T-cell (primary cell): ENCODE measurements at regions not wholly inside any gene's neighbourhood (a gene's known extent, or its start where the extent isn't known, plus 50 kb on each side); places are given as distances from the start of the nearest gene placed in this dataset.

ENCODE experiments used
- ATAC-seq, 4 experiments: fragments of 200-7000 bp in 3 of 4; fragments of 150-1000 bp in 1 of 4; cut with Tn5 transposase; replicated peaks in 1 of 4; 1 replicate in 3 of 4; 2 replicates in 1 of 4; pipeline ENCODE4 v1.10.0; 2021; ENCODE audit warnings: moderate library complexity in 3 of 4, mild to moderate bottlenecking in 2 of 4, moderate number of reproducible peaks in 1 of 4
- CTCF ChIA-PET, 2 donors: fragments of 300-600 bp; sonication (Branson Sonifier 250); formaldehyde crosslinking; loops; one replicate each; lab custom pipeline; 2022; ENCODE audit warnings: antibody characterized with exemption in 2 of 2; lab: Charles Lee
- POLR2A ChIA-PET, 2 donors: fragments of 300-600 bp; sonication (Branson Sonifier 250); formaldehyde crosslinking; loops; one replicate each; lab custom pipeline; 2022; ENCODE audit warnings: antibody characterized with exemption in 2 of 2; lab: Charles Lee
- DNase-seq, 35 experiments: peaks; one replicate each; pipeline versions ENCODE4 v3.0.0 to v3.0.0-alpha.2; 2013 to 2023
- H3K27ac ChIP-seq: one replicate; pipeline ENCODE4 v1.5.1; 2013; ENCODE audit warnings: low read length
- H3K27me3 ChIP-seq, 2 experiments: replicated peaks in 1 of 2; 1 replicate in 1 of 2; 2 replicates in 1 of 2; pipeline versions ENCODE4 v1.6.1 to v1.7.0; 2013; ENCODE audit warnings: low read length in 1 of 2, mixed read lengths in 1 of 2; ENCODE audit not compliant: control insufficient read depth in 2 of 2, insufficient read depth in 2 of 2; ENCODE audit errors: extremely low read depth in 1 of 2
- H3K36me3 ChIP-seq, 2 donors: 1 replicate in 1 of 2; 2 replicates in 1 of 2; pipeline versions ENCODE4 v1.6.1 to v1.7.0; 2013; ENCODE audit warnings: low read length in 1 of 2; ENCODE audit not compliant: control insufficient read depth in 2 of 2, insufficient read depth in 1 of 2; ENCODE audit errors: extremely low read depth in 1 of 2
- H3K4me1 ChIP-seq, 2 experiments: 1 replicate in 1 of 2; 2 replicates in 1 of 2; pipeline versions ENCODE4 v1.6.1 to v1.7.0; 2013; ENCODE audit warnings: low read length in 2 of 2, mixed read lengths in 1 of 2; ENCODE audit not compliant: insufficient read depth in 2 of 2, control insufficient read depth in 1 of 2; ENCODE audit errors: extremely low read depth in 1 of 2
- H3K4me3 ChIP-seq, 2 donors: 1 replicate in 1 of 2; 2 replicates in 1 of 2; pipeline versions ENCODE4 v1.5.1 to v1.7.0; 2013; ENCODE audit warnings: mild to moderate bottlenecking in 2 of 2, low read length in 1 of 2, moderate library complexity in 1 of 2; ENCODE audit not compliant: control insufficient read depth in 1 of 2; ENCODE audit errors: extremely low read depth in 1 of 2
- H3K9me3 ChIP-seq: 2 replicates; pipeline ENCODE4 v1.7.0; 2013
- H3K27ac Mint-ChIP-seq, 2 donors: one replicate each; pipeline ENCODE4 v1.8.0; 2020 to 2021; ENCODE audit warnings: mild to moderate bottlenecking in 2 of 2, mixed read lengths in 2 of 2
- H3K27me3 Mint-ChIP-seq, 2 donors: one replicate each; pipeline ENCODE4 v1.8.0; 2021 to 2022; ENCODE audit warnings: mixed read lengths in 2 of 2
- H3K36me3 Mint-ChIP-seq: one replicate; pipeline ENCODE4 v1.8.0; 2021; ENCODE audit warnings: mixed read lengths
- H3K4me1 Mint-ChIP-seq, 3 donors: one replicate each; pipeline ENCODE4 v1.8.0; 2020 to 2022; ENCODE audit warnings: mixed read lengths in 3 of 3, mild to moderate bottlenecking in 1 of 3
- H3K4me3 Mint-ChIP-seq, 3 donors: one replicate each; pipeline ENCODE4 v1.8.0; 2020 to 2022; ENCODE audit warnings: mild to moderate bottlenecking in 3 of 3, mixed read lengths in 3 of 3, moderate library complexity in 3 of 3
- H3K9me3 Mint-ChIP-seq, 3 donors: one replicate each; pipeline ENCODE4 v1.8.0; 2020 to 2022; ENCODE audit warnings: mixed read lengths in 3 of 3
- WGBS: methylation state at CpG from one replicate; pipeline ENCODE4 v1.1.5; 2013; ENCODE audit warnings: missing lambda C conversion rate; ENCODE audit not compliant: insufficient coverage; 5-methylcytosine and 5-hydroxymethylcytosine counted together

GRCh38 chr6:40054602-40055001 lies 120.3 kb upstream of the MOCS1 start:
- Mint-ChIP-seq H3K36me3 (no peaks in the 10 kb centered on the region), H3K27me3 (peaks cover 3 to 19% of the 10 kb centered on the region in 2 donors), H3K4me1 (no peaks in the 10 kb centered on the region), H3K4me3 (no peak overlapping the region), H3K9me3 (peaks cover 0 to 3% (median 1%) of the 10 kb centered on the region in 3 donors), H3K27ac (no peak overlapping the region)
- peaks cover 0 to 16% of the 10 kb centered on the region in 2 experiments for H3K27me3 ChIP-seq
- no peaks in the 10 kb centered on the region for H3K9me3 ChIP-seq
- DNase-seq (no peak), ATAC-seq (no peak)
- CTCF ChIA-PET: no interaction called here
- POLR2A ChIA-PET: no interaction called here
- H3K27ac ChIP-seq: no peak overlapping the region
- H3K4me3 ChIP-seq: no peak overlapping the region
- H3K4me1 ChIP-seq: no peaks in the 10 kb centered on the region
- no peaks in the 10 kb centered on the region for H3K36me3 ChIP-seq

- H3K9me3 Mint-ChIP-seq: peaks cover 0 to 3% (median 1%) of the 10 kb centered on the region in 3 donors
- 50% methylated on average over 2 of the region's 2 CpGs for WGBS
Measured at GRCh38 chr6:40054186-40054585, 119.9 kb upstream of the MOCS1 start.

GRCh38 chr6:40049128-40049527 lies 114.9 kb upstream of the MOCS1 start:
- no peaks in the 10 kb centered on the region for H3K4me1 ChIP-seq
- WGBS: 94% methylated on average over 2 of the region's 4 CpGs
- POLR2A ChIA-PET: no interaction called here
- Mint-ChIP-seq H3K27ac (no peak overlapping the region), H3K4me3 (no peak overlapping the region), H3K27me3 (peaks cover 3 to 17% of the 10 kb centered on the region in 2 donors), H3K9me3 (peaks cover 0 to 4% (median 1%) of the 10 kb centered on the region in 3 donors), H3K4me1 (no peaks in the 10 kb centered on the region), H3K36me3 (no peaks in the 10 kb centered on the region)
- no peak for DNase-seq
- H3K36me3 ChIP-seq: no peaks in the 10 kb centered on the region
- no peak overlapping the region for H3K27ac ChIP-seq
- CTCF ChIA-PET: no interaction called here
- ATAC-seq: no peak
- H3K4me3 ChIP-seq: no peak overlapping the region
- no peaks in the 10 kb centered on the region for H3K27me3 ChIP-seq
- H3K9me3 ChIP-seq: no peaks in the 10 kb centered on the region

More at GRCh38 chr6:40054186-40054585, 119.9 kb upstream of the MOCS1 start:
- H3K27ac Mint-ChIP-seq: no peak overlapping the region
- DNase-seq: no peak
- H3K27ac ChIP-seq: no peak overlapping the region
- no peaks in the 10 kb centered on the region for H3K36me3 ChIP-seq
- ATAC-seq: no peak
- ChIA-PET CTCF (no interaction called here), POLR2A (no interaction called here)
- no peak overlapping the region for H3K4me3 Mint-ChIP-seq
- H3K9me3 ChIP-seq: no peaks in the 10 kb centered on the region
- peaks cover 0 to 16% of the 10 kb centered on the region in 2 experiments for H3K27me3 ChIP-seq
- no peak overlapping the region for H3K4me3 ChIP-seq
- H3K27me3 Mint-ChIP-seq: peaks cover 3 to 21% of the 10 kb centered on the region in 2 donors
- H3K4me1 ChIP-seq: no peaks in the 10 kb centered on the region
- H3K4me1 Mint-ChIP-seq: no peaks in the 10 kb centered on the region
- H3K36me3 Mint-ChIP-seq: no peaks in the 10 kb centered on the region

GRCh38 chr6:40044196-40044595 lies 109.9 kb upstream of the MOCS1 start:
- DNase-seq (no peak), ATAC-seq (no peak)
- Mint-ChIP-seq H3K27me3 (peaks cover 2 to 12% of the 10 kb centered on the region in 2 donors), H3K4me1 (no peaks in the 10 kb centered on the region), H3K9me3 (peaks cover 0 to 16% (median 8%) of the 10 kb centered on the region in 3 donors), H3K27ac (no peak overlapping the region), H3K4me3 (no peak overlapping the region), H3K36me3 (no peaks in the 10 kb centered on the region)
- Histone ChIP-seq H3K27me3 (peaks cover 0 to 12% of the 10 kb centered on the region in 2 experiments), H3K9me3 (no peaks in the 10 kb centered on the region), H3K36me3 (no peaks in the 10 kb centered on the region), H3K4me1 (no peaks in the 10 kb centered on the region), H3K27ac (no peak overlapping the region), H3K4me3 (no peak overlapping the region)
- ChIA-PET POLR2A (no interaction called here), CTCF (no interaction called here)
- WGBS: no CpG with 5 or more reads among the region's 1 CpG

- Mint-ChIP-seq H3K4me1 (no peaks in the 10 kb centered on the region), H3K36me3 (no peaks in the 10 kb centered on the region), H3K27ac (no peak overlapping the region), H3K27me3 (peaks cover 2 to 12% of the 10 kb centered on the region in 2 donors), H3K9me3 (peaks cover 0 to 16% (median 8%) of the 10 kb centered on the region in 3 donors), H3K4me3 (no peak overlapping the region)
- DNase-seq (no peak), ATAC-seq (no peak)
- no peaks in the 10 kb centered on the region for H3K9me3 ChIP-seq
- POLR2A ChIA-PET: no interaction called here
- CTCF ChIA-PET: no interaction called here
- no peak overlapping the region for H3K27ac ChIP-seq
- peaks cover 0 to 19% of the 10 kb centered on the region in 2 experiments for H3K27me3 ChIP-seq
- H3K4me1 ChIP-seq: no peaks in the 10 kb centered on the region
- no peak overlapping the region for H3K4me3 ChIP-seq
- H3K36me3 ChIP-seq: no peaks in the 10 kb centered on the region
Measured at GRCh38 chr6:40042232-40042631, 108.0 kb upstream of the MOCS1 start.

GRCh38 chr6:40039042-40039441 lies 104.8 kb upstream of the MOCS1 start:
- H3K4me3 ChIP-seq: no peak overlapping the region
- Mint-ChIP-seq H3K4me3 (no peak overlapping the region), H3K27me3 (peaks cover 2 to 12% of the 10 kb centered on the region in 2 donors), H3K27ac (no peak overlapping the region), H3K4me1 (no peaks in the 10 kb centered on the region), H3K9me3 (peaks cover 0 to 12% (median 8%) of the 10 kb centered on the region in 3 donors), H3K36me3 (no peaks in the 10 kb centered on the region)
- H3K27ac ChIP-seq: no peak overlapping the region
- CTCF ChIA-PET: no interaction called here
- no peaks in the 10 kb centered on the region for H3K9me3 ChIP-seq
- no peaks in the 10 kb centered on the region for H3K4me1 ChIP-seq
- POLR2A ChIA-PET: no interaction called here
- peaks cover 0 to 19% of the 10 kb centered on the region in 2 experiments for H3K27me3 ChIP-seq
- ATAC-seq: no peak
- DNase-seq: no peak
- no CpG with 5 or more reads among the region's 3 CpGs for WGBS
- no peaks in the 10 kb centered on the region for H3K36me3 ChIP-seq

- H3K36me3 ChIP-seq: no peaks in the 10 kb centered on the region
- ATAC-seq (no peak), DNase-seq (no peak)
- peaks cover 0 to 19% of the 10 kb centered on the region in 2 experiments for H3K27me3 ChIP-seq
- Mint-ChIP-seq H3K27ac (no peak overlapping the region), H3K36me3 (no peaks in the 10 kb centered on the region), H3K9me3 (peaks cover 0 to 12% (median 8%) of the 10 kb centered on the region in 3 donors), H3K4me3 (no peak overlapping the region), H3K27me3 (peaks cover 2 to 12% of the 10 kb centered on the region in 2 donors), H3K4me1 (no peaks in the 10 kb centered on the region)
- H3K27ac ChIP-seq: no peak overlapping the region
- POLR2A ChIA-PET: no interaction called here
- H3K4me1 ChIP-seq: no peaks in the 10 kb centered on the region
- H3K9me3 ChIP-seq: no peaks in the 10 kb centered on the region
- CTCF ChIA-PET: no interaction called here
- H3K4me3 ChIP-seq: no peak overlapping the region
Measured at GRCh38 chr6:40038626-40039025, 104.4 kb upstream of the MOCS1 start.
